ENCODE measurements at regions not wholly inside any gene's neighbourhood (a gene's known extent, or its start where the extent isn't known, plus 50 kb on each side); places are given as distances from the start of the nearest gene placed in this dataset.
"Not testable (repeated sequence)": the region's sequence is repeated elsewhere in the genome, so short reads cannot be mapped to it uniquely, and the experiment has no call there.

- DNase-seq (ENCODE audit: low read depth in 1 of 2, low spot score in 1 of 2); in situ Hi-C loops (cut with HindIII; ENCODE audit: low pct_unique_long_range_greater_than_20kb, low sequenced_read_pairs): not testable (repeated sequence)
Measured at GRCh38 chr4:190118519-190118918, 54.2 kb downstream of the DBET start.

- DNase-seq (ENCODE audit: low read depth in 1 of 2, low spot score in 1 of 2); in situ Hi-C loops (cut with HindIII; ENCODE audit: low pct_unique_long_range_greater_than_20kb, low sequenced_read_pairs): not testable (repeated sequence)
Measured at GRCh38 chr4:190119474-190119873, 54.1 kb upstream of the DUX4 start.

- in situ Hi-C loops (cut with HindIII; ENCODE audit: low pct_unique_long_range_greater_than_20kb, low sequenced_read_pairs); DNase-seq (ENCODE audit: low read depth in 1 of 2, low spot score in 1 of 2): not testable (repeated sequence)
Measured at GRCh38 chr4:190120111-190120514, 53.5 kb upstream of the DUX4 start.

GRCh38 chr4:190120537-190121001, 53.0 kb upstream of the DUX4 start:
- in situ Hi-C loops (cut with HindIII; ENCODE audit: low pct_unique_long_range_greater_than_20kb, low sequenced_read_pairs); DNase-seq (ENCODE audit: low read depth in 1 of 2, low spot score in 1 of 2): not testable (repeated sequence)

- in situ Hi-C loops (cut with HindIII; ENCODE audit: low pct_unique_long_range_greater_than_20kb, low sequenced_read_pairs); DNase-seq (ENCODE audit: low read depth in 1 of 2, low spot score in 1 of 2): not testable (repeated sequence)
Measured at GRCh38 chr4:190121076-190121671, 52.4 kb upstream of the DUX4 start.

- DNase-seq (ENCODE audit: low read depth in 1 of 2, low spot score in 1 of 2) = no peak
- no peak for TF ChIP-seq JUND (IDR thresholded peaks at IDR 0.05; ENCODE audit: low read depth)
Measured at GRCh38 chr4:190121759-190122158, 51.8 kb upstream of the DUX4 start.

GRCh38 chr4:190122161-190123142, 51.1 kb upstream of the DUX4 start:
- peak in 1 of 2 experiments; percentile 62 for DNase-seq (ENCODE audit: low read depth in 1 of 2, low spot score in 1 of 2)
- in situ Hi-C loops (cut with HindIII; ENCODE audit: low pct_unique_long_range_greater_than_20kb, low sequenced_read_pairs) = not testable (repeated sequence)

More at GRCh38 chr4:190121759-190122158, 51.8 kb upstream of the DUX4 start:
- in situ Hi-C loops (cut with HindIII; ENCODE audit: low pct_unique_long_range_greater_than_20kb, low sequenced_read_pairs) = no loop called here
